Activated CD4-positive, alpha-beta T cell treated with anti-CD3 and anti-CD28 coated beads, Interleukin-2, amount 50 U/mL, for 1 hour (primary cell): ENCODE measurements at regions not wholly inside any gene's neighbourhood (a gene's known extent, or its start where the extent isn't known, plus 50 kb on each side); places are given as distances from the start of the nearest gene placed in this dataset.
"Not testable (repeated sequence)": the region's sequence is repeated elsewhere in the genome, so short reads cannot be mapped to it uniquely, and the experiment has no call there.

Source experiments
- DNase-seq: peaks from one replicate; pipeline ENCODE4 v3.0.0-alpha.2; 2020

DNA sequence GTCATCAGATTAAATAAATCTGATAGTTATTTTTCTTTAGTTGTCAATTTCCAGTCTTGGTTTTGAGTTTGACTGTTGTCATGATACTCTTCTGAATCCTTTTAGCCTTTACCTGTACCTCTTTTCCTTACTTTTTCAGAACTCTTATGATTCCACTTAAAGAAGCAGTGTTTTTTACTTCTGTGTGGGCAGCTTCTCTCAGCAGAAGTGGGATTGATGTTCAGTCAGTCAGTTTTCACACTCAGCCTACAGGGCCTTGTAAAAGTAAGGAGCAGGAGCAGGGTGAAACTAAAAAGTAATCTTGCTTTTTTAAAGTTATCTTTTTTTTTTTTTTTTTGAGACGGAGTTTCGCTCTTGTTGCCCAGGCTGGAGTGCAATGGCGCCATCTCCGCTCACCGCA lies 75.1 kb downstream of the HAUS1 start:
- DNase-seq: no peak

DNA sequence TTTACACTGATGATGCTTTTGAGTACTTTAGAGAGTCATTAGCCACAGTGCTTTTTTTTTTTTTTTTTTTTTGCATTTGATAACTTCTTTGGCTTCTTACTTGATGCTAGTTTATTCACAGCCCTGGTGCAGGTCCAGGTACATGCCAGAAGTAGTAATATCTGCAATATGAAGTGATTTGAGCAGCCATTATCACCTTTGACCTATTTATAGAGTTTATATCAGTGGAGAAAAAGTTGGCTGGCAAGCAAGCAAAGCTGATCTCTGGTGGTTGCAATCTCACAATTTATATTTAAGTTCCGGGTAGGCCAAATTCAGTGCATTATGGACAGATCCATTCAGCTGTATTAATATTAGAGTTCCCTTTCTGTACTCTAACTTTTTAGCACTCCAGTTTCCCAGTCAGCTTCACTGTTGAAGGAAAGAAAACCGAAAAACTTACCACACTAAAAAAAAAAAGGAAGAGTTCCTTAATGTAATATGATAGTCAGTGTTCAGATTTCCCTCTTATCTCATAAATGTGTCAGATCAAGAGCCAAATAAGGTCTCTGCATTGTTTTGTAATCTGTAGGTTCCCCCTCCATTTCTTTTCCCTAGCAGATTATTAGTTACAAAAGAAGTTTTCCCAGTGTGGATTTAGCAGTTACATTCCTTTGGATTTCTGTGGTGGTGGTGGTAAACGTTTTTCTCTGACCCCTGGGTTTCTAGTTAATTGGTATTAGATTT lies 78.6 kb downstream of the HAUS1 start:
- DNase-seq: no peak

DNA sequence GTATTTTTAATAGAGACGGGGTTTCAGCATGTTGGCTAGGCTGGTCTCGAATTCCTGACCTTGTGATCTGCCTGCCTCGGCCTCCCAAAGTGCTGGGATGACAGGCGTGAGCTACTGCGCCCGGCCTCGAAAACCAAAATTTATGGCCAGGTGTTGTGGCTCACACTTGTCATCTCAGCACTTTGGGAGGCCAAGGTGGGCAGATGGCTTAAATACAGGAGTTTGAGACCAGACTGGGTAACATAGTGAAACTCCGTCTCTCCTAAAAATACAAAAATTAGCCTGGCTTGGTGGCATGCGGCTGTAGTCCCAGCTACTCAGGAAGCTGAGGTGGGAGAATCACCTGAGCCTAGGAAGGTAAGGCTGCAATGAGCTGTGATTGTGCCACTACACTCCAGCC lies 80.1 kb downstream of the HAUS1 start:
- not testable (repeated sequence) for DNase-seq

DNA sequence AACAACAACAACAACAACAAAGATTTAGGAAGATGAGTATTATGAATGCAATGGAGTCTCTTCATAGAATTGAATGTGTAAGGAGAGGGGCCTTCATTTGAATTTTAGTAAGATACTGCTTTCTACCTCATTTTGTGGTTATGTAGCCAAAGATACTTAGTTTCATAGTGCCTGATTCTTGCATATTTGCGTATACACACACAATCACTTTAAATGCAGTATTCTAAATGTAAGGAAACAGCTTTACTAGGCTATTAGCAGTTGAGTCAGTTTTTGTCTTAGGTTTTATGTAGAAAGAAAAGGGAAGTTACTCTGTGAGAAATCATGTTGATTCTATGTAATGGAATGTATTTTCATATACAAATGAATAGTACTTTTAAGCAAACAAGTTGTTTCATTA lies 80.5 kb downstream of the HAUS1 start:
- DNase-seq: no peak

DNA sequence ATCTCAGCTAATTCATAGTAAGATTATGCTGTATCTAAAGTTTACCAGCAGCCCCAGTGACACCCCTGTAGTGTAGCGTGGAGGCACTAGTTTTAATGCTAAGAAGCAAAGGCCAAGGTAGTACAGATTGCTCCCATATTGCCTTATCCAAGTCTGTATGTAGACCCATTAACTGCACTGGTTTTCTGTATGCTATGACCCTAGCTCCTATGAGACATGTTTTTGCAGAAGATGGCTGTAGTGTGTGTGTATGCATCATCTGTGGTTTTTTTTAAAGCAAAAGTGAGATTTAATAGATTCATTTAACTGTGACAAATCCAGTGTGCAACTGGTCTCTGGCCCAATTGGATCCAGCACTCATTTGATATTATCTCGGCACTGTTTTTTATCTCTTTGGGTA lies 86.5 kb downstream of the HAUS1 start:
- DNase-seq: no peak

DNA sequence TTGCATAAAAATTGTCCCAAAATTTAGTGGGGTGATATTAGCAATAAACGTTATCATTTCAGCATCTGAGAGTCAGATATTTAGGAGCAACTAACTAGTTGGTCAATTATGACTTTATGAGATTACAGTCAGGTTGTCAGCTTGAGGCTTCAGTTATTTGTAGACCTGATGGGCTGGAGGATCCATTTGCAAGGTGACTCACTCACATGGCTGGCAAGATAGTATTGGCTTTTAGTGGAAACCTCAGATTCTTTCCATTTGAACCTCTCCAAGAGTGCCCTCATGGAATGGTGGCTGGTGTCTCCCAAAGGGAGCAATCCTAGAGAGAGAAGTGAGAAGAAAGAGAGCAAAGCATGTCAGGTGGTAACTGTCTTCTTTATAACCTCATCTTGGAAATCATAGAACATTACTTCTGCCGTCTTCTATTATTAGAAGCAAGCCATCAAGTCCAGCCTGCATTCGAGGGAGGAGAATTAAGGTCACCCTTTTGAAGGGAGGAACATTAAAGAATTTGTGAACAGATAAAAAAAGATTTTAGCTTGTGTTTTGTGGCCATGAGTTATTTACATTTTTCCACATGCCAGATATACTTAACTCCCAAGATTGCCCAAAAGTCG lies 92.5 kb downstream of the HAUS1 start:
- DNase-seq: no peak

DNA sequence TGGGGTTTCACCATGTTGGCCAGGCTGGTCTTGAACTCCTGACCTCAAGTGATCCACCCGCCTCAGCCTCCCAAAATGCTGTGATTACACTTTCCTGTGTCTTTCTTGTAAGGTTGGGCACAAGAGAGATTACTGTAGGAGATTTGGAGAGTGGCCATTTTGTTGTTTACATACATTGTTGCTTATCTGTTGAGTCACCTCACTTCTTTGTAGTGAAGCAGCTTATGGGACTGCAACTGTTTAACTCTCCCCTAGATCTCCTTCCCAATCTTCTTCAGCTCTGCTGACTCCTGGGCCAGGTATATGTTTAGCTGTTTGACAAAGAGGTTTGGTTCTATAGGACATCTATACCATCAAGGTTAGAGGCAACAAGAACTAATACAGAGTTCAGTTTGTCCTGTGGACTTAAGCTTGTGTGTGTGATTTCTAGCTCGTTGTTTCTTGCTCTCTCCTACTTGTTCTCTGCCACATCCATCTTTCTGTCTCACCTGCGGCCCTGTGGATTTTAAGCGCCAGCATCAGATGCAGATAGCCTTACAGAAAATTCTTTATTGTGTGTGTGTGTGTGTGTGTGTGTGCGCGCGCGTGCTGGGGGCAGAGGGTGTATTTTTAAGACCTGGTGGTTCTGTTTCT lies 95.4 kb downstream of the HAUS1 start:
- no peak for DNase-seq

DNA sequence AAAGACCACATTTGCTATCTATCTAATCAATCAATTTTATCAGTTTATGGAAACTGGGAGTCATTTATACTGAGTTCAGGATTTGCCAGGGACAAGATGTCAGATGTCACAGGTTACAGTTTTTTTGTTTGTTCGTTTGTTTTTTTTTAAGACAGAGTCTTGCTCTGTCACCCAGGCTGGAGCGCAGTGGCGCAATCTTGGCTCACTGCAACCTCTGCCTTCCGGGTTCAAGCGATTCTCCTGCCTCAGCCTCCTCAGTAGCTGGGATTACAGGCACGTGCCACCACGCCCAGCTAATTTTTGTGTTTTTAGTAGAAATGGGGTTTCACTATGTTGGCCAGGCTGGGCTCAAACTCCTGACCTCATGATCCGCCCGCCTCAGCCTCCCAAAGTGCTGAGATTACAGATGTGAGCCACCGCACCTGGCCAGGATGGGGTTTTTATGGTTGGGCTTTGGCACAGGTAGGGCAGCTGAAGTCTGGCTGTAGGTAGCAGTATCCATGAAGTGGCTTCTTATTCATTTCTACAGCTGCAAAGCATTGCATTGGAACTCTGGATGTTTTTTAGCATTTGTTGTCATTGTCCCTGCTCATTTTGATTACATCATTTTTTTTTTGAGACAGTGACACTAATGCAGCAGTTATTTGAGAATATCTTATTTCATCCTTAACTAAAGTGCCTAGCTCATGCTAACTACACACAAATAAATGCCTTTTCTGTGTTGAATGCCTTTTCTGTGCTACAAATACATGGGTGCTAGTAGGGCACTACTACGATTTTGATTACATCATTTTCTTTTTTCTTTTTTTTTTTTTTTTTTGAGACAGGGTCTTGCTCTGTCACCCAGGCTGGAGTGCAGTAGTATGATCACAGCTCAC lies 96.2 kb downstream of the HAUS1 start:
- not testable (repeated sequence) for DNase-seq

DNA sequence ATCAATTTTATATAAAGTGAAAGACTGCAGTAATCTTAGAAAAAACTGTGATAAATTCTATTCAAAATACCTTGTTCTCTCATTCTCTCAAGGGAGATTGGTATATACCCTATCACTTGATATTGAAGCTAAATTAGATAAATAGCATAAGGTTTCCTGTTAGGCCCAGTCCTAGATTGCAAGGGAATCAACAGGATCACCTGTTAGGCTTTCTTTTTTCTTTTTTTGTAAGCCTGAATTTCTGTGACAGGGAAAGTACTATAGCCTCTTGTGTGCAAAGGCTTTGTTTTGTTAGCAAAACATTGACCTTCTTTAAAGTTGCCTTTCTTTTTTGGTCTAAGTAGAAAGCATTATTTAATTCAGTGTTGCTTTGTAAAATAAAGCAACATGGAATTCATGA lies 100.0 kb downstream of the HAUS1 start:
- no peak for DNase-seq

DNA sequence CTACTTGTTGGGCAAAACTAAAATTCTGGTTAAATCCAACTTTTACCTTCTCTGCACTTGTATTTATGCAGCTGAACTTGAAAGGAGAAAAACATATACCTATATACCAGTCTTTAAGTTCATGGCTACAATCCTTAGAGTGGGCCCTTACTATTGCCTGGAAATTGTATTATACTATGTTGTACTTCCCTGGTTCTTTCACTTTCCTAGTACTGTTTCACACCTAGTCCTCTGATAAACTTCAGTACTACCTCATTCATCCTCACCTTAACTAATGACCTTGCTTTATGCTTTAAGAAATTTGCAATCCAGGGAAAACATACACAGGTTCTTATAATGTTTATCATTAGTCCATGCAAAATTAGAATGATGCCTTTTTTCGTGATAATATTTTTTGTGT lies 103.8 kb downstream of the HAUS1 start:
- no peak for DNase-seq

DNA sequence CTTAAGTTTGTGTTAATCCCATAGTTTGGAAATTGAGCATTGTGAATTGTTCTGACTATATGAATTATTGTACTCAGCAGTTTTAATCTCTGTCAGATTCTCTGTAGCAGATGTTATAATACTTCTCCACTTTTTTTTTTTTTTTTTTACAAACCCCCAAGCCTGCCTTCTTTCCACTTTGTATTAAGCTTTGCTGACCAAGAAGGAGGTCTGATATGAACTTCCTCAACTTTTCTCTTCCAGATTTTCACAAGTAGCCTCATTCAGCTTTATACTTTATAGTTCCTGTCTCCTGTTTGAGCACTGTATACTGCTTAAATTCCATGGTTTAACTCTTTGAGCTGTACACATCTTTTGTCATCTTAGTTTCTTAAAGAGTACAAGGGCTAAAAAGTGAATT lies 105.0 kb downstream of the HAUS1 start:
- no peak for DNase-seq

DNA sequence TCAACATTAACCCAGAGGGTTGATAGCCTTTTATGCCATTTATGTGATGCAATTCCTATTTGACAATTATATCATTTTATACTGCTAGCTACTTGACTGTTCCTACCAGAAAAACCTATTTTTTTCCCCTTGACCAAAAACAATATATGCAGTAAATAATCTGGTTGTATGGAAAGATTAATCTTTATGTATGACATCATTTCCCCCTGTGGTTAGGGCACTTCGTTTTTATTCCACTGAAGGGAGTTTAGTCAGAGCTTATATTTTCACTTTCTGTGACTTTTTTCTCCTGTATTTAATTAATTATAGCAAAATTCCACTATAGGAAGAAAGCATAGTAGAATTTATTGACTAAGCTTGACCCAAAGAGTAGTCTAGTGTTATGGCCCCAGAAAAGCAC lies 107.6 kb downstream of the HAUS1 start:
- DNase-seq: no peak

DNA sequence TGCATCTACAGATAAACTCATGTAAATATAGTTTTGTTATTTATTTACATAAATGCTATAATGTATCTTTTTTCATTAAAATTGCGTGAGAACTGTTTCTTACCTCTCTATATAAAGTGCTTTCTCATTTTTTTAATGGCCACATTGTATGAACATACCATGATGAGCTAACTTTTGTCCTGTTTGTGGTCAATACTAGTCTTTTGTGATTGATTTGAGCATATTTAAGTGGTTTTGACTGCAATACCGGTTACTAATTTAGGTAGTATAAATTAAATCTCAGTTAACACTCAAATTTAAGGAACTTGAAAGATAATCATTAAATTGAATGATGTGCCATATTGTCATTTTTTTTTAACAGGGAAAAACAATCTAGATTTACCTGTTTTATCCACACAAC lies 108.2 kb downstream of the HAUS1 start:
- no peak for DNase-seq

DNA sequence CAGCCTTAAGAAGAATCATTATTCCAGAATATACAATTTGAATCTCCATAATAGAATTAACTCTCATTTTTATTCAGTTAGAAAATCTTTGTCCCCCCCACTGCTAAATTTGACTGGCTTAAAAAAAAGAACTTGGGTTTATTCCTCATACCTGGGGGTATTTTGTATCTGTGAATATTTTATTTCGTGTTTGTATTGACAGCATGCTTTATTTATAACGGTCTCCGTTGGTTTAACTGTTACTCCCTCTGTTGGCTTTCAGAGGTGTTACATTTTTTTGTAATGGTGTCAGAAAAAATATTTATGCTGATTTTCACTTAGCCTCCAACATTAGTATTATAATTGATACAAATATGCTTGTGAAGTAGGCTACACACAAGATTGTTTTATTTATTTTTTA lies 109.1 kb downstream of the HAUS1 start:
- no peak for DNase-seq

DNA sequence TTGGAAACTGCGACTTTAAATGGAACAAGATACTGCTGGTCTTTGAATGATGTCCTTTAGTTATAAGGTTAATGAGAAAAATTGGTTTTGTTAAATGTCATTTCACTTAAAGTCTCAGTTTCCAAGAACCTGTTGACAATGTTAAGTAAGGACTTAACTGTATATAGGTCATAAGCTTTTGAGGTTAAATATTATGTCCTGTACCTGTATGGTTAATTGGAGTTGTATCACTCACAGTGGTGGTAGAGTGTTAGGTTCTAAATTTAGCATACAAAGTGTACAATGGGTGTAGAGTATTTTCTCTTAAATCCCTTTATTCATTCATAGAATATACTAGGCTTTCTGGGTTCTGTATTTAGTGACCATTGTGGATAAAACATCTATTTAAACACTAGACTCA lies 110.2 kb downstream of the HAUS1 start:
- no peak for DNase-seq

DNA sequence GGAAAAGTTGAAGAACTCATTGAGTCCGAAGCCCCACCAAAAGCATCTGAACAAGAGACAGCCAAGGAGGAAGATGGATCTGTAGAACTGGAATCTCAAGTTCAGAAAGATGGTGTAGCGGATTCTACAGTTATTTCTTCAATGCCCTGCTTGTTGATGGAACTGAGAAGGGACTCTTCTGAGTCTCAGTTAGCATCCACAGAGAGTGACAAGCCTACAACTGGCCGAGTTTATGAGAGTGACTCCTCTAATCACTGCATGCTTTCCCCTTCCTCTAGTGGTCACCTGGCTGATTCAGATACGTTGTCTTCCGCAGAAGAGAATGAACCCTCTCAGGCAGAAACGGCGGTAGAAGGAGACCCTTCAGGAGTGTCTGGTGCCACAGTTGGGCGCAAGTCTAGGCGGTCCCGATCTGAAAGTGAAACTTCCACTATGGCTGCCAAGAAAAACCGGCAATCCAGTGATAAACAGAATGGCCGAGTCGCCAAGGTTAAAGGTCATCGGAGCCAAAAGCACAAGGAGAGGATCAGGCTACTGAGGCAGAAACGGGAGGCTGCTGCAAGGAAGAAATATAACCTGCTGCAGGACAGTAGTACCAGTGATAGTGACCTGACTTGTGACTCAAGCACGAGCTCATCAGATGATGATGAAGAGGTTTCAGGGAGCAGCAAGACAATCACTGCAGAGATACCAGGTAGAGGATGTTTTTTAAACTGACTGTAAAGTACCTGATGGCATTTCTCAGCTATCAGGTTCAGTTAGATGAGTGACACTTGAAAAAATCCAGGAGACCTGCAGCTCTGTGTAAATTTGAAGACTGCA lies 111.9 kb downstream of the HAUS1 start:
- no peak for DNase-seq

DNA sequence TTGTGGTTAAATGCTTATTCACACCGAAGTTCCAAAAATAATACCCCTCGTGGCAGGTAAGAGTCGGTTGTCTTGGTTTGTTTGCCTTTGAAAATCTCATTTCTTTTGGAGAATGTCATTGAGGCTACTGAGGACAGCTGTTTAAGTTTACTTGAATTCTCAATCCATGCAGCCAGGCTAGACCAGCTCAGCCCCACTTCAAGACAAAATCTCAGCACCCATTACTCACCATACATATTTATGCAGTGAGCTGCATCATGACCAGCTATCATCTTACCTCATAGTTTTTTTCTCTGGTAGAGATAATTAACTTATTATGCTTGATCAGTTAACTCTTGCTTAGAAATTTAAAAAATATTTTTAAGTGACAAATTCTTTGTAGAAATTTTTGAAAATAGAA lies 115.9 kb downstream of the HAUS1 start:
- no peak for DNase-seq

DNA sequence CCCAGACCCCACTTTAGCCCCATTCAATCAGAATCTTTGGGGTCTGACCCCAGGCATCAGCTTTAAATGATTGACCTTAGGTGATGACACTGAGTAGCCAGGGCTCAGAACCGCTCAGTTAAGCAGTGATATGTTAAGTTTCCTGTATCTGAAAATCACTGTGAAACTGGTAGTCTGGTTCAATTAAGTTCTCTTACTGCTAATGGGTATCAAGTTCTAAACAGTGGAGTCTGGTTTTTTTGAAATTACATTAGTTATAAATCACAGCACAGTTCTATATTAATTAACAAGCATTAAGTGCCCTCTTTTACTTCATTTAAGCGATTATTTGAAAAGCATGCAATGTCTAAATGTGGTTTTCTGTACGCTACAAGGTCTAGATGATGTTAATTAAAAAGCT lies 117.9 kb downstream of the HAUS1 start:
- DNase-seq: no peak

DNA sequence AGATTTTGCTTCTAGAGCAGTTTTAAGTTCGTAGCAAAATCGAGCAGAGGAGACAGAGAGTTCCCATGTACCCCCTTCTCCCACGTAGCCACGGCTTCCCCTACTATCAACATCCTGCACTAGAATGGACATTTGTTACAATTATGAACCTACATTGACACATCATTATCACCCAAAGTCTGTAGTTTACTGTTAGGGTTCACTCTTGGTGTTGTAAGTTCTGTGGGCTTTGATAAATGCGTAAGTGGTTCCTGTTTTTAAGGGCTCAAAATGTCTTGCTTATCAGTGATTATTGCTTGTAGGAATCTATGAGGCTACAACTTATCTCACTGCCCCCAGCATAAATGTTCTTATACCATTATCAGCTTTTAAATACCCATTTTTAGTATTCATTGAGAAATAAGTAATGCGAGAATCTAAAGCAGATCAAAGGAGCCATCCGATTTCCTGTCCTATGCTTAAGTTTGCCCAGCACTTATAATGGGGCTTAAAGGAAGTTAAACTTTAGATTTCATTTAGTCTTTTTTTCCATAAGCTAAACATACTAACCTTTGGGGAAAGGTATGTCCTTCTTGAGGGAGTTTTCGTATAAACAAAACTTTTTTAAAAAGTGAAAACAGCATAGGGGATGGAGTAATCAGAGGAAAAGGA lies 118.7 kb downstream of the HAUS1 start:
- no peak for DNase-seq

DNA sequence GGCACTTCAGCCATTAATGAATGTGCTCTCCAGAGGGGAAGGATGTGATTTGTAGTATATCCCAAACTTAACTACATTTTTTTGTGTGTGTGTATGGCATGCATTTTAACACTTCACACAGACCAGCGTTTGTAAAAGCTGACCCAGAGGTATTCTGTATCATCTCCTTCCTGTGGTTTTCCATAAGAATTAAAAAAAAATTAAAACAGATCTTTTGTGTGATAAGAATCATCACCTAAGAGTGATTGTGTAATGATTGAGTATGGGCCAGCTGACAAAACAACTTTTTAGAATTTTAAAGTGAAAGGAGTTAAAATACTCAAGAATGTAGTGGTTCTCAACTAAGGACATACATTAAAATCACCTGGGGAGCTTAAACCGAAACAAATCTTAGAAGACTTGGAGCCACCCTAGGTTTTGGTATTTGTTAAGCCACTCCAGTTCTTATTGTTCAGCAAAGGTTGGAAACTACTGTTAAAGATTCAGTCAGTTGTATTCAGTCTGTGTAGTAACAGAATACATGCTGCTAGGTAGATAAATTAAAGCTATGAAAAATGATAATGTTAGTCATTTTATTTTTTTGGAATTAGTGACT lies 120.1 kb downstream of the HAUS1 start:
- DNase-seq: no peak

DNA sequence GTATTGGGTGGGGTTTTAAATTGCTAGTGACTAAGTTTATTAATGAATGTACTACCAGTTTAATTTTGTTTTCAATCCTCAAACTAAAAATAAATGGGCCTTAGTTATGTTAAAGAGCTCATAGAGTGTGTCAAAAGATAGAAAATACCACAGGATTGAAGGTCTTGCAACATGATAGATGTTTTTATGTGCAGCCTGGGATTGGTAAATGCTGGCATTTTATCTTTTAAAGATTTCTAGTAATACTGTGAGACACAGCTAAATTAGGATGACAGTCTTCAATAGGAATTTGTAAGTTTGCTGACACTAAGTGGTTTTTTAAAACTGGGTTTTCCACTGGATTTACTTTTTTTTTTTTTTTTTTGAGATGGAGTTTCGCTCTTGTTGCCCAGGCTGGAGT lies 122.3 kb downstream of the HAUS1 start:
- DNase-seq: no peak

DNA sequence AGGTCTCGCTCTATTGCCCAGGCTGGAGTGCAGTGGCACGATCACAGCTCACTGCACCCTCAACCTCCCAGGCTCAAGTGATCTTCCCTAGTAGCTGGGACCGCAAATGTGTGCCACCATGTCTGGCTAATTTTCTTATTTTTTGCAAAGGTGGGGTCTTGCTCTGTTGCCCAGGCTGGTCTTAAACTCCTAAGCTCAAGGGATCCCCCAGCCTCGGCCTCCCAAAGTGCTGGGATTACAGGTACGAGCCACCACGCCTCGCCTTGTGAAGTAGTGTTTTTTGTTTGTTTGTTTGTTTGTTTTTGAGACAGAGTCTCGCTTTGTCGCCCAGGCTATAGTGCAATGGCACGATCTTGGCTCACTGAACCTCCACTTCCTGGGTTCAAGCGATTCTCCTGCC lies 125.5 kb downstream of the HAUS1 start:
- DNase-seq: not testable (repeated sequence)
